Heart left ventricle (tissue), 16 donors: ENCODE measurements at regions not wholly inside any gene's neighbourhood (a gene's known extent, or its start where the extent isn't known, plus 50 kb on each side); places are given as distances from the start of the nearest gene placed in this dataset.

ENCODE experiments used
- ATAC-seq, 4 donors: fragments of 200-7000 bp; cut with Tn5 transposase; one replicate each; pipeline ENCODE4 v1.9.1; 2020 to 2022; ENCODE audit warnings: moderate library complexity in 4 of 4, mild to moderate bottlenecking in 3 of 4, moderate number of reproducible peaks in 1 of 4
- DNase-seq, 5 donors: peaks; one replicate each; pipeline ENCODE4 v3.0.0-alpha.2; 2020
- H3K27ac ChIP-seq, 12 donors: fragments of 200-600 bp; sonication (generic) in 4 of 12; one replicate each; pipeline versions ENCODE4 v1.5.0 to v1.8.0; 2016 to 2022; ENCODE audit warnings: mild to moderate bottlenecking in 2 of 12
- H3K27me3 ChIP-seq, 9 donors: fragments of 200-600 bp; sonication (generic) in 2 of 9; one replicate each; pipeline versions ENCODE4 v1.5.1 to v1.8.0; 2016 to 2022; ENCODE audit warnings: mild to moderate bottlenecking in 3 of 9
- H3K36me3 ChIP-seq, 9 donors: fragments of 200-600 bp; sonication (generic) in 2 of 9; one replicate each; pipeline versions ENCODE4 v1.5.0 to v1.8.0; 2018 to 2022; ENCODE audit warnings: mild to moderate bottlenecking in 2 of 9
- H3K4me1 ChIP-seq, 12 donors: fragments of 200-600 bp; sonication (generic) in 4 of 12; one replicate each; pipeline versions ENCODE4 v1.5.0 to v1.8.0; 2016 to 2022; ENCODE audit warnings: mild to moderate bottlenecking in 3 of 12
- H3K4me3 ChIP-seq, 12 donors: fragments of 200-600 bp; sonication (generic) in 4 of 12; one replicate each; pipeline versions ENCODE4 v1.5.0 to v1.8.0; 2017 to 2022; ENCODE audit warnings: mild to moderate bottlenecking in 9 of 12, moderate library complexity in 4 of 12
- H3K9me3 ChIP-seq, 12 donors: fragments of 200-600 bp; sonication (generic) in 4 of 12; one replicate each; pipeline versions ENCODE4 v1.5.0 to v1.8.0; 2016 to 2022; ENCODE audit warnings: mild to moderate bottlenecking in 1 of 12
- POLR2A ChIP-seq, 2 donors: fragments of 450-650 bp; IDR thresholded peaks; one replicate each; pipeline ENCODE4 v1.6.1; 2017; ENCODE audit warnings: antibody characterized with exemption in 2 of 2, mild to moderate bottlenecking in 2 of 2, moderate library complexity in 2 of 2
- WGBS, 4 donors: extraction: QIAGEN DNeasy Blood & Tissue Kit in 2 of 4; methylation state at CpG; one replicate each; pipeline versions ENCODE4 v1.1.5 to v1.1.7; 2013 to 2018; 5-methylcytosine and 5-hydroxymethylcytosine counted together
- intact Hi-C, 10 donors: fragments of 100-400 bp; cut with DNase I; formaldehyde crosslinking; loops; one replicate each; pipeline versions ENCODE4 v1.11.1 to v1.14.2; 2022
- TF ChIP-seq, protein P1 (sequence below), 12 donors: fragments of 200-600 bp; sonication (generic) in 4 of 12; IDR thresholded peaks; one replicate each; pipeline versions ENCODE4 v1.5.0 to v1.8.0; 2018 to 2022; ENCODE audit warnings: antibody characterized with exemption in 12 of 12, mild to moderate bottlenecking in 5 of 12
- donor health status: ischemic (EF 13 %, LVEDD 7.1; RV severe dilation, severe dysfunction).
- donor health status: healthy with polysubstance abuse.
- donor health status: DM: no; HTN: yes; CAD: no.
- donor health status: DM: no; HTN: no; CAD: no.
- donor health status: ischemic (EF 25% LVEDD 6.9; RV normal size, moderate dysfunction).
- donor health status: ischemic (EF 25% LVEDD 5.7; RV mildly dilated, moderate dysfunction).
- donor health status: healthy.
- donor health status: DM: yes; HTN: yes; CAD: no.
- donor health status: ischemic (EF 35%, LVEDD 5.7; RV mildly dilated, moderate dysfunction).
- donor health status: nonischemic (EF 11% LVEDD 7.7; RV severe dilation, severe dysfunction).
- donor health status: DM: yes; HTN: yes; CAD: no.
- donor health status: PGD.
- donor health status: ischemic (EF 29% LVEDD 5.4; RV normal size, mild dysfunction).
- donor health status: nonischemic (EF 23%, LVEDD 6.1; RV moderate dilation, normal function).

DNA sequence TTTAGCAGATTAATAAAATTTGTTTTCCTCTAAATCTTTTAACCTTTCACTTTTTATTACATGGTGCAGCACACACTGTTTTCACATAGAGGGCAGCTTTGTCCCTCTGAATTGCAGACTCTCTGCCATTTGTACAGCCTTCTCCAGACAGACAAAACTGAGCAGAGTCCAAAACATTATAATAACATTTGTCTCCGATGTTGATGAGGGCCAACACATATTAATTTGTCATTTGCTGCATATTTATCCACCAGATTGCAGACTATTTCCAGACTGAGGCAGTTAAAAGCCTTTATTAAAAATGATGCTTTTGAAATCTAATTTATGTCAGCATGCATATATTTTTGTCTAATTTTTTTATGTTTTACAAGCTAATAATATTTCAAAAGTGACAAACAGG lies 1251.9 kb upstream of the SLC10A2 start:
- H3K36me3 ChIP-seq, result no peaks in the 10 kb centered on the region
- TF ChIP-seq, protein P1, sequence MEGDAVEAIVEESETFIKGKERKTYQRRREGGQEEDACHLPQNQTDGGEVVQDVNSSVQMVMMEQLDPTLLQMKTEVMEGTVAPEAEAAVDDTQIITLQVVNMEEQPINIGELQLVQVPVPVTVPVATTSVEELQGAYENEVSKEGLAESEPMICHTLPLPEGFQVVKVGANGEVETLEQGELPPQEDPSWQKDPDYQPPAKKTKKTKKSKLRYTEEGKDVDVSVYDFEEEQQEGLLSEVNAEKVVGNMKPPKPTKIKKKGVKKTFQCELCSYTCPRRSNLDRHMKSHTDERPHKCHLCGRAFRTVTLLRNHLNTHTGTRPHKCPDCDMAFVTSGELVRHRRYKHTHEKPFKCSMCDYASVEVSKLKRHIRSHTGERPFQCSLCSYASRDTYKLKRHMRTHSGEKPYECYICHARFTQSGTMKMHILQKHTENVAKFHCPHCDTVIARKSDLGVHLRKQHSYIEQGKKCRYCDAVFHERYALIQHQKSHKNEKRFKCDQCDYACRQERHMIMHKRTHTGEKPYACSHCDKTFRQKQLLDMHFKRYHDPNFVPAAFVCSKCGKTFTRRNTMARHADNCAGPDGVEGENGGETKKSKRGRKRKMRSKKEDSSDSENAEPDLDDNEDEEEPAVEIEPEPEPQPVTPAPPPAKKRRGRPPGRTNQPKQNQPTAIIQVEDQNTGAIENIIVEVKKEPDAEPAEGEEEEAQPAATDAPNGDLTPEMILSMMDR (IDR thresholded peaks at IDR 0.05), result peak in 9 of 12 donors; percentile 5 to 53 (median 35)
- TF ChIP-seq POLR2A (IDR thresholded peaks at IDR 0.05), result no peak
- 6 to 14% (median 7%) methylated on average over 1 of the region's 1 CpG for WGBS, 4 donors
- no peak overlapping the region for H3K27ac ChIP-seq
- H3K4me3 ChIP-seq, result no peak overlapping the region
- H3K4me1 ChIP-seq, result no peaks in the 10 kb centered on the region
- no peaks in the 10 kb centered on the region for H3K27me3 ChIP-seq
- intact Hi-C loops, result no loop called here
- DNase-seq, result no peak
- H3K9me3 ChIP-seq, result no peaks in the 10 kb centered on the region
- ATAC-seq, result peak in 1 of 4 donors; percentile 43

DNA sequence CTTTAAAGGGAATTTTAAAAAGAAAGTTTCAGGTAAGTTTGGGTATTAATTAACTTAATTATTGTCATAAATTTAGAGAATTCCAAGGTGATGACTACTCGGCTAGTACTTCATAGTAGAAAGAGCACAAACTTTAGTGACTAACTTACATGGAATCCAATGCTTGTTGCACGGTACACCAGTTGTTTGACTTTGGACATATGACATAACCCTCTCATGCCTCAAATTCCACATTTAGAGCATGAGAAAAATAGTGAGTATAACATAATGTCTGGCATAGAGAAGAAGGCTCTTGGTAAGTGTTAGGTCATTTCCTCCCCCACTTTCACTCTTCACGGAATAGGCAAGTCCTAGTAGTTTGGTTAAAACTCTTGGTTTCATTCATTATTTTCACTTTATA lies 1249.4 kb upstream of the SLC10A2 start:
- no peaks in the 10 kb centered on the region for H3K4me1 ChIP-seq
- no peak overlapping the region for H3K27ac ChIP-seq
- TF ChIP-seq POLR2A (IDR thresholded peaks at IDR 0.05), result no peak
- TF ChIP-seq, protein P1 (IDR thresholded peaks at IDR 0.05), result no peak
- no peaks in the 10 kb centered on the region for H3K27me3 ChIP-seq
- DNase-seq (no peak), ATAC-seq (peak in 1 of 4 donors; percentile 67)
- 62 to 72% (median 67%) methylated on average over 3 of the region's 3 CpGs for WGBS, 4 donors
- no peak overlapping the region for H3K4me3 ChIP-seq
- no peaks in the 10 kb centered on the region for H3K36me3 ChIP-seq
- H3K9me3 ChIP-seq, result no peaks in the 10 kb centered on the region
- intact Hi-C loops, result no loop called here

DNA sequence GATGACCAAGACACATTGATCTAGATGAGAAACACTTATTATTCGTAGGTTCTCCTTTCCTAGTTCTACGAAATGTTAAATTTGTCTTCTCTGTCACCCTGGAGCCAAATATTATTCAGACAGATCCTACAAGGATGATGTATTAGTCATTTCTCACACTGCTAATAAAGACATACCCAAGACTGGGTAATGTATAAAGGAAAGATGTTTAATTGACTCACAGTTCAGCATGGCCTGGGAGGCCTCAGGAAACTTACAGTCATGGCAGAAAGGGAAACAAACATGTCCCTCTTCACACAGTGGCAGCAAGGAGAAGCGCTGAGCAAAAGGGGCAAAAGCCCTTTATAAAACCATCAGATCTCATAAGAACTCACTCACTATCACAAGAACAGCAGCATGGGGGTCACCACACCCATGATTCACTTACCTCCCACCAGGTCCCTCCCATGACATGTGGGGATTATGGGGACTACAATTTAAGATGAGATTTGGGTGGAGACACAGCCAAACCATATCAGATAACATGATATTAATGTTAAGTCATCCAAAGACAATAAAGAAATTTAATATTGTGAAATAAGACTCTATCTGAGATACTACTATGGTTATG lies 1248.8 kb upstream of the SLC10A2 start:
- WGBS, 4 donors, result 85 to 92% (median 89%) methylated on average over 3 of the region's 3 CpGs

DNA sequence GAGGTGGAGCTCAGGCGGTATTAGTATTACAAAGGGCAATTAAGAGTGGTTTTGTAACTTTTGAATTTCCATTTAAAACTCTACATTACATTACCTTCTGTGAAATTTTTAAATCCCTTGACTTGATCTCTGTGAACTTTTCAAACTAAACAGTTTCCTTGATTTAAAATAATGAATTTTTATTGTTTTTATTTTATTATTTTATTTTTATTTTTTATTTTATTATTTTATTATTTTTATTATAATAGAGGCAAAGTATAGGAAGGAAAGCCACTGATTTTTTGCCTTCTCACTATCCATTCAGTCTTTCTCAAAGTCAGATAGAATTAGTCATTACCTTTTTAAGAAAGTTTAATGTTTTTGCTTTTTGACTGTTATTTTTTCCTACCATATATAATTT lies 1248.1 kb upstream of the SLC10A2 start:
- Histone ChIP-seq H3K27ac (no peak overlapping the region), H3K9me3 (peaks cover 0 to 3% (median 0%) of the 10 kb centered on the region in 12 donors), H3K4me1 (no peaks in the 10 kb centered on the region), H3K36me3 (no peaks in the 10 kb centered on the region), H3K4me3 (no peak overlapping the region), H3K27me3 (no peaks in the 10 kb centered on the region)
- 83 to 97% (median 92%) methylated on average over 1 of the region's 1 CpG for WGBS, 4 donors
- ATAC-seq (no peak), DNase-seq (no peak)
- intact Hi-C loops, result no loop called here
- TF ChIP-seq, protein P1 (IDR thresholded peaks at IDR 0.05), result no peak
- TF ChIP-seq POLR2A (IDR thresholded peaks at IDR 0.05), result no peak

More for the DNA sequence above, 1248.8 kb upstream of the SLC10A2 start:
- intact Hi-C loops, result no loop called here
- Histone ChIP-seq H3K36me3 (no peaks in the 10 kb centered on the region), H3K27ac (no peak overlapping the region), H3K4me1 (no peaks in the 10 kb centered on the region), H3K4me3 (no peak overlapping the region), H3K9me3 (no peaks in the 10 kb centered on the region), H3K27me3 (no peaks in the 10 kb centered on the region)
- TF ChIP-seq, protein P1 (IDR thresholded peaks at IDR 0.05), result no peak
- TF ChIP-seq POLR2A (IDR thresholded peaks at IDR 0.05), result no peak
- ATAC-seq (no peak), DNase-seq (no peak)
